ENCODE measurements at regions not wholly inside any gene's neighbourhood (a gene's known extent, or its start where the extent isn't known, plus 50 kb on each side); places are given as distances from the start of the nearest gene placed in this dataset.
"Not testable (repeated sequence)": the region's sequence is repeated elsewhere in the genome, so short reads cannot be mapped to it uniquely, and the experiment has no call there.

DNA sequence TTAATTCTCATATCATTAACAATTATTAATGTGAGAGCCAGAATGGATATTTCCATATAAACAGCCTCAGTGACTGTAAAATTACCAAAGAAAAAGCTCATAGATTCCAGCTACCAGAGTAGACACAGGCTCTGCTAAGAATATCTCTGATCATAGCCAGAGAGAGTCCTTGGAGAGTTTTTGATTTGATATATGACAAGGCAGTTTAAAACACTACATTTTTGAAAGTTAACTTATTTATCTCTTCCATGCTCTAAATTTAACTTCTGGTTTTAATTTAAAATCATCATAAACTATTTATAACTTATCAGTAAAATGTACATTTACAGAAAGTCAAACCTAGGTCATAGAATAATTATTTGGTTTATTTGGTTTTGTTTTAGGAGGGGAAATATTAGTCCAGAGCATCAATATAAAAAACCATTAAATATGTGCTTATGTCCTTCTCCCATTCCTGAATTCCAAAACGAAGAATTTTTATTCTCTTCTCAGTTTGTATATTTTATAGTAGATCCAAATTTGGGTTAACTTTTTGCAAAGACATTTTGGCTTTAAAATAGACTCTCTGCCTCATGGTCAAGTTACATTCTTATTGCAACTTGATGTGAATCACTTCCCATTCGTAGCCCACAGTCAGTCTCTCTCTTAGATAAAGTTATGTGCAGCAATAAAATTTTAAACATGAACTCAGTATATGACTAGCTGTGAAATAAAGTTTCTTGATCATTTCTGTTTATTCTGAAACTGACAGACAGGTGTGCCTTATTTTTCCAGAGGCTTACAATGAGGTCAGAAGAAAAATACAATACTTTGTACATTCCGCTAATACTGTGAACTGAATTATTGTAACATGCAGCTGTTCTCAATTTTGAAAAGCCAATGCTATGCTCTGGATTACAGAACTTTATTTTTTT lies 267.1 kb downstream of the PAPSS1 start:
- Histone ChIP-seq H3K9me3 (ENCODE audit: severe bottlenecking) (no peaks in the 10 kb centered on the region), H3K36me3 (no peaks in the 10 kb centered on the region), H3K27ac (no peak overlapping the region), H3K4me3 (ENCODE audit: low read depth, low read length) (no peak overlapping the region), H3K27me3 (ENCODE audit: insufficient read depth, low read depth, severe bottlenecking) (no peaks in the 10 kb centered on the region)
- no peak for DNase-seq
- TF ChIP-seq, protein P1, sequence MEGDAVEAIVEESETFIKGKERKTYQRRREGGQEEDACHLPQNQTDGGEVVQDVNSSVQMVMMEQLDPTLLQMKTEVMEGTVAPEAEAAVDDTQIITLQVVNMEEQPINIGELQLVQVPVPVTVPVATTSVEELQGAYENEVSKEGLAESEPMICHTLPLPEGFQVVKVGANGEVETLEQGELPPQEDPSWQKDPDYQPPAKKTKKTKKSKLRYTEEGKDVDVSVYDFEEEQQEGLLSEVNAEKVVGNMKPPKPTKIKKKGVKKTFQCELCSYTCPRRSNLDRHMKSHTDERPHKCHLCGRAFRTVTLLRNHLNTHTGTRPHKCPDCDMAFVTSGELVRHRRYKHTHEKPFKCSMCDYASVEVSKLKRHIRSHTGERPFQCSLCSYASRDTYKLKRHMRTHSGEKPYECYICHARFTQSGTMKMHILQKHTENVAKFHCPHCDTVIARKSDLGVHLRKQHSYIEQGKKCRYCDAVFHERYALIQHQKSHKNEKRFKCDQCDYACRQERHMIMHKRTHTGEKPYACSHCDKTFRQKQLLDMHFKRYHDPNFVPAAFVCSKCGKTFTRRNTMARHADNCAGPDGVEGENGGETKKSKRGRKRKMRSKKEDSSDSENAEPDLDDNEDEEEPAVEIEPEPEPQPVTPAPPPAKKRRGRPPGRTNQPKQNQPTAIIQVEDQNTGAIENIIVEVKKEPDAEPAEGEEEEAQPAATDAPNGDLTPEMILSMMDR (IDR thresholded peaks at IDR 0.05; ENCODE audit: low read depth, low read length), result no peak

GRCh38 chr4:107449611-107450369 lies 270.2 kb downstream of the PAPSS1 start:
- no peak overlapping the region for H3K27ac ChIP-seq
- H3K27me3 ChIP-seq (ENCODE audit: insufficient read depth, low read depth, severe bottlenecking), result no peaks in the 10 kb centered on the region
- H3K9me3 ChIP-seq (ENCODE audit: severe bottlenecking), result no peaks in the 10 kb centered on the region
- TF ChIP-seq, protein P1 (IDR thresholded peaks at IDR 0.05; ENCODE audit: low read depth, low read length), result no peak
- H3K4me3 ChIP-seq (ENCODE audit: low read depth, low read length), result no peak overlapping the region
- DNase-seq, result no peak
- no peaks in the 10 kb centered on the region for H3K36me3 ChIP-seq

GRCh38 chr4:107442538-107443111 lies 277.4 kb downstream of the PAPSS1 start:
- DNase-seq, result no peak
- no peaks in the 10 kb centered on the region for H3K36me3 ChIP-seq
- TF ChIP-seq, protein P1 (IDR thresholded peaks at IDR 0.05; ENCODE audit: low read depth, low read length), result no peak

GRCh38 chr4:107439401-107439800 lies 280.6 kb downstream of the PAPSS1 start:
- H3K36me3 ChIP-seq, result no peaks in the 10 kb centered on the region
- TF ChIP-seq, protein P1 (IDR thresholded peaks at IDR 0.05; ENCODE audit: low read depth, low read length), result no peak
- no peak for DNase-seq

More at GRCh38 chr4:107442538-107443111, 277.4 kb downstream of the PAPSS1 start:
- Histone ChIP-seq H3K27me3 (ENCODE audit: insufficient read depth, low read depth, severe bottlenecking) (no peaks in the 10 kb centered on the region), H3K4me3 (ENCODE audit: low read depth, low read length) (no peak overlapping the region), H3K27ac (no peak overlapping the region), H3K9me3 (ENCODE audit: severe bottlenecking) (no peaks in the 10 kb centered on the region)

GRCh38 chr4:107436471-107436870 lies 283.6 kb downstream of the PAPSS1 start:
- not testable (repeated sequence) for DNase-seq; H3K9me3 ChIP-seq (ENCODE audit: severe bottlenecking)

More at GRCh38 chr4:107439401-107439800, 280.6 kb downstream of the PAPSS1 start:
- Histone ChIP-seq H3K9me3 (ENCODE audit: severe bottlenecking) (no peaks in the 10 kb centered on the region), H3K4me3 (ENCODE audit: low read depth, low read length) (no peak overlapping the region), H3K27me3 (ENCODE audit: insufficient read depth, low read depth, severe bottlenecking) (no peaks in the 10 kb centered on the region), H3K27ac (no peak overlapping the region)

GRCh38 chr4:107432451-107432850 lies 287.6 kb downstream of the PAPSS1 start:
- DNase-seq, result no peak
- H3K27ac ChIP-seq, result no peak overlapping the region

More at GRCh38 chr4:107436471-107436870, 283.6 kb downstream of the PAPSS1 start:
- H3K4me3 ChIP-seq (ENCODE audit: low read depth, low read length); H3K36me3 ChIP-seq; H3K27ac ChIP-seq; H3K27me3 ChIP-seq (ENCODE audit: insufficient read depth, low read depth, severe bottlenecking): not testable (repeated sequence)

More at GRCh38 chr4:107432451-107432850, 287.6 kb downstream of the PAPSS1 start:
- Histone ChIP-seq H3K36me3 (no peaks in the 10 kb centered on the region), H3K4me3 (ENCODE audit: low read depth, low read length) (no peak overlapping the region), H3K27me3 (ENCODE audit: insufficient read depth, low read depth, severe bottlenecking) (no peaks in the 10 kb centered on the region), H3K9me3 (ENCODE audit: severe bottlenecking) (no peaks in the 10 kb centered on the region)
- TF ChIP-seq, protein P1 (IDR thresholded peaks at IDR 0.05; ENCODE audit: low read depth, low read length), result no peak
